ENCODE measurements at regions not wholly inside any gene's neighbourhood (a gene's known extent, or its start where the extent isn't known, plus 50 kb on each side); places are given as distances from the start of the nearest gene placed in this dataset.

GRCh38 chr15:98581715-98582114 lies 66.6 kb upstream of the IGF1R start:
- TF ChIP-seq POLR2AphosphoS5 (IDR thresholded peaks at IDR 0.05), result no peak
- TF ChIP-seq, protein P1, sequence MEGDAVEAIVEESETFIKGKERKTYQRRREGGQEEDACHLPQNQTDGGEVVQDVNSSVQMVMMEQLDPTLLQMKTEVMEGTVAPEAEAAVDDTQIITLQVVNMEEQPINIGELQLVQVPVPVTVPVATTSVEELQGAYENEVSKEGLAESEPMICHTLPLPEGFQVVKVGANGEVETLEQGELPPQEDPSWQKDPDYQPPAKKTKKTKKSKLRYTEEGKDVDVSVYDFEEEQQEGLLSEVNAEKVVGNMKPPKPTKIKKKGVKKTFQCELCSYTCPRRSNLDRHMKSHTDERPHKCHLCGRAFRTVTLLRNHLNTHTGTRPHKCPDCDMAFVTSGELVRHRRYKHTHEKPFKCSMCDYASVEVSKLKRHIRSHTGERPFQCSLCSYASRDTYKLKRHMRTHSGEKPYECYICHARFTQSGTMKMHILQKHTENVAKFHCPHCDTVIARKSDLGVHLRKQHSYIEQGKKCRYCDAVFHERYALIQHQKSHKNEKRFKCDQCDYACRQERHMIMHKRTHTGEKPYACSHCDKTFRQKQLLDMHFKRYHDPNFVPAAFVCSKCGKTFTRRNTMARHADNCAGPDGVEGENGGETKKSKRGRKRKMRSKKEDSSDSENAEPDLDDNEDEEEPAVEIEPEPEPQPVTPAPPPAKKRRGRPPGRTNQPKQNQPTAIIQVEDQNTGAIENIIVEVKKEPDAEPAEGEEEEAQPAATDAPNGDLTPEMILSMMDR (IDR thresholded peaks at IDR 0.05), result no peak

All from suprapubic skin (tissue), 3 donors.